HepG2 (cell line): ENCODE measurements at regions not wholly inside any gene's neighbourhood (a gene's known extent, or its start where the extent isn't known, plus 50 kb on each side); places are given as distances from the start of the nearest gene placed in this dataset.

ENCODE experiments used
- CTCF ChIP-seq: sonication (generic); formaldehyde crosslinking; IDR thresholded peaks from 2 replicates; pipeline ENCODE4 v1.5.0; 2020; ENCODE audit warnings: mild to moderate bottlenecking, missing genetic modification reagents, moderate library complexity
- JUNB ChIP-seq: sonication (generic); formaldehyde crosslinking; IDR thresholded peaks from 2 replicates; pipeline ENCODE4 v1.8.0; 2022; ENCODE audit warnings: missing genetic modification reagents, mild to moderate bottlenecking, borderline replicate concordance
- NCOA5 ChIP-seq: sonication (generic); formaldehyde crosslinking; IDR thresholded peaks from 2 replicates; pipeline ENCODE4 v1.4.0; 2020; ENCODE audit warnings: missing genetic modification reagents
- PRDM10 ChIP-seq: sonication (generic); formaldehyde crosslinking; IDR thresholded peaks from 2 replicates; pipeline ENCODE4 v1.4.0; 2020; ENCODE audit warnings: low read depth, missing genetic modification reagents
- RBM22 ChIP-seq: fragments of 200-400 bp; formaldehyde crosslinking; optimal IDR thresholded peaks from 2 replicates; pipeline ENCODE3; 2017; ENCODE audit warnings: mild to moderate bottlenecking, low read length, moderate library complexity
- SRF ChIP-seq: IDR thresholded peaks from 2 replicates; pipeline ENCODE4 v1.6.1; 2011; ENCODE audit warnings: mild to moderate bottlenecking, low read depth, low read length, moderate library complexity
- STAT5B ChIP-seq: sonication (generic); formaldehyde crosslinking; IDR thresholded peaks from 2 replicates; pipeline ENCODE4 v1.4.0; 2020; ENCODE audit warnings: missing genetic modification reagents
- ZNF431 ChIP-seq: sonication (generic); formaldehyde crosslinking; IDR thresholded peaks from 2 replicates; pipeline ENCODE4 v1.9.0; 2022; ENCODE audit warnings: missing genetic modification reagents, low read depth, mild to moderate bottlenecking, borderline replicate concordance
- ZSCAN20 ChIP-seq: sonication (generic); formaldehyde crosslinking; IDR thresholded peaks from 2 replicates; pipeline ENCODE4 v1.4.0; 2020; ENCODE audit warnings: missing genetic modification reagents, mild to moderate bottlenecking, borderline replicate concordance
- TF ChIP-seq, protein P1 (sequence below): sonication (generic); formaldehyde crosslinking; IDR thresholded peaks from 2 replicates; pipeline ENCODE4 v1.5.1; 2020; ENCODE audit warnings: mild to moderate bottlenecking, missing genetic modification reagents, moderate library complexity

DNA sequence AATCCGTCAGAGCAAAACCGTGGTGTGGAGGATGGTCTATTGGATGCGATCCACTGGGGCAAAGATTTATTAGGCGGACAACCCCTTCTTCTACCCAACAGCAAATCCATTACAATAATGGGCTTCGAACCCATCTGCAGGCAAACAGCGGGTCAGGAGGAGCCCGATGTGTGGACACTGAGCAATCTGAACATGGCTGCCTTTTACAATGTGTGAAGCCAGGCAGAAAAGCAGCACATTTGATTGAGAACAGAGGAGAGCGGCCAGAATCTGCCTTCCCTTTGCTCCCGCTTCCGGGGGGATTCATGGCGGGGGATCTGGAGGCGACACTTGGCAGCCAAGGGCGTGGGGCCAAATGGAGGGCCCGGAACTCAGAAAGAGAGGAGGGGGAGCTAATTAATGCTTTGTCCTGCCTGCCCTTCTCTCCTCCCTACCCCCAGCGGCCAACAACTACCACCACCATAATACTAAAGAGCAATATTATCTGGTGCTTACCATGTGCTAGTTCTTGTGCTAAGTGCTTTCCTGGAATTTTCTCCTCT is 133.0 kb downstream of the EMX2 start:
- no peak for TF ChIP-seq STAT5B (CRISPR knock-in tag)
- no peak for TF ChIP-seq RBM22
- TF ChIP-seq NCOA5, result no peak
- TF ChIP-seq SRF, result no peak
- TF ChIP-seq, protein P1, sequence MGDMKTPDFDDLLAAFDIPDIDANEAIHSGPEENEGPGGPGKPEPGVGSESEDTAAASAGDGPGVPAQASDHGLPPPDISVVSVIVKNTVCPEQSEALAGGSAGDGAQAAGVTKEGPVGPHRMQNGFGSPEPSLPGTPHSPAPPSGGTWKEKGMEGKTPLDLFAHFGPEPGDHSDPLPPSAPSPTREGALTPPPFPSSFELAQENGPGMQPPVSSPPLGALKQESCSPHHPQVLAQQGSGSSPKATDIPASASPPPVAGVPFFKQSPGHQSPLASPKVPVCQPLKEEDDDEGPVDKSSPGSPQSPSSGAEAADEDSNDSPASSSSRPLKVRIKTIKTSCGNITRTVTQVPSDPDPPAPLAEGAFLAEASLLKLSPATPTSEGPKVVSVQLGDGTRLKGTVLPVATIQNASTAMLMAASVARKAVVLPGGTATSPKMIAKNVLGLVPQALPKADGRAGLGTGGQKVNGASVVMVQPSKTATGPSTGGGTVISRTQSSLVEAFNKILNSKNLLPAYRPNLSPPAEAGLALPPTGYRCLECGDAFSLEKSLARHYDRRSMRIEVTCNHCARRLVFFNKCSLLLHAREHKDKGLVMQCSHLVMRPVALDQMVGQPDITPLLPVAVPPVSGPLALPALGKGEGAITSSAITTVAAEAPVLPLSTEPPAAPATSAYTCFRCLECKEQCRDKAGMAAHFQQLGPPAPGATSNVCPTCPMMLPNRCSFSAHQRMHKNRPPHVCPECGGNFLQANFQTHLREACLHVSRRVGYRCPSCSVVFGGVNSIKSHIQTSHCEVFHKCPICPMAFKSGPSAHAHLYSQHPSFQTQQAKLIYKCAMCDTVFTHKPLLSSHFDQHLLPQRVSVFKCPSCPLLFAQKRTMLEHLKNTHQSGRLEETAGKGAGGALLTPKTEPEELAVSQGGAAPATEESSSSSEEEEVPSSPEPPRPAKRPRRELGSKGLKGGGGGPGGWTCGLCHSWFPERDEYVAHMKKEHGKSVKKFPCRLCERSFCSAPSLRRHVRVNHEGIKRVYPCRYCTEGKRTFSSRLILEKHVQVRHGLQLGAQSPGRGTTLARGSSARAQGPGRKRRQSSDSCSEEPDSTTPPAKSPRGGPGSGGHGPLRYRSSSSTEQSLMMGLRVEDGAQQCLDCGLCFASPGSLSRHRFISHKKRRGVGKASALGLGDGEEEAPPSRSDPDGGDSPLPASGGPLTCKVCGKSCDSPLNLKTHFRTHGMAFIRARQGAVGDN, result no peak
- no peak for TF ChIP-seq CTCF (CRISPR knock-in tag)
- TF ChIP-seq PRDM10, result no peak
- no peak for TF ChIP-seq ZNF431 (CRISPR knock-in tag)
- TF ChIP-seq ZSCAN20 (CRISPR knock-in tag), result no peak
- TF ChIP-seq JUNB (CRISPR knock-in tag), result no peak
